Karpas-422 (cell line): ENCODE measurements at regions not wholly inside any gene's neighbourhood (a gene's known extent, or its start where the extent isn't known, plus 50 kb on each side); places are given as distances from the start of the nearest gene placed in this dataset.

Experiments
- DNase-seq: peaks from one replicate; pipeline ENCODE4 v3.0.0-alpha.2; 2015
- H2AFZ ChIP-seq: fragments of 200-600 bp; sonication (generic); 2 replicates; pipeline ENCODE4 v1.6.1; 2014; ENCODE audit warnings: antibody characterized with exemption, low read length, mixed read lengths
- H3K27ac ChIP-seq: fragments of 200-600 bp; sonication (generic); 2 replicates; pipeline ENCODE4 v1.5.1; 2014; ENCODE audit warnings: mild to moderate bottlenecking, low read length, moderate library complexity
- H3K27me3 ChIP-seq: fragments of 200-600 bp; sonication (generic); 2 replicates; pipeline ENCODE4 v1.6.1; 2014; ENCODE audit warnings: low read length, mixed read lengths
- H3K36me3 ChIP-seq: fragments of 200-600 bp; sonication (generic); 2 replicates; pipeline ENCODE4 v1.6.1; 2014; ENCODE audit warnings: low read length, mixed read lengths; ENCODE audit not compliant: insufficient read depth
- H3K4me1 ChIP-seq: fragments of 200-600 bp; sonication (generic); 2 replicates; pipeline ENCODE4 v1.6.1; 2014; ENCODE audit warnings: mild to moderate bottlenecking, low read length, mixed read lengths
- H3K4me2 ChIP-seq: fragments of 200-600 bp; sonication (generic); 2 replicates; pipeline ENCODE4 v1.6.1; 2014; ENCODE audit warnings: low read length, low read depth, mild to moderate bottlenecking; ENCODE audit not compliant: poor library complexity, severe bottlenecking
- H3K4me3 ChIP-seq: fragments of 200-600 bp; sonication (generic); 2 replicates; pipeline ENCODE4 v1.5.1; 2014; ENCODE audit warnings: mild to moderate bottlenecking, antibody characterized with exemption, low read length, mixed read lengths
- H3K79me2 ChIP-seq: fragments of 200-600 bp; sonication (generic); 2 replicates; pipeline ENCODE4 v1.6.1; 2014; ENCODE audit warnings: mild to moderate bottlenecking, low read length, mixed read lengths
- H3K9ac ChIP-seq: fragments of 200-600 bp; sonication (generic); 2 replicates; pipeline ENCODE4 v1.6.0; 2014; ENCODE audit warnings: low read length
- H3K9me2 ChIP-seq: fragments of 200-600 bp; sonication (generic), shearing (Covaris generic); replicated peaks from 2 replicates; pipeline ENCODE4 v1.6.0; 2014; ENCODE audit warnings: mild to moderate bottlenecking, low read length, moderate library complexity; ENCODE audit not compliant: insufficient read depth
- H3K9me3 ChIP-seq: fragments of 300-700, 200-600 bp; sonication (generic); 2 replicates; pipeline ENCODE4 v1.6.1; 2014; ENCODE audit warnings: low read length, mixed read lengths
- H4K20me1 ChIP-seq: fragments of 200-600 bp; sonication (generic); 2 replicates; pipeline ENCODE4 v1.6.1; 2014; ENCODE audit warnings: mild to moderate bottlenecking, antibody characterized with exemption, low read length, low read depth; ENCODE audit not compliant: insufficient read depth

- no peaks in the 10 kb centered on the region for H3K27me3 ChIP-seq
Measured at GRCh38 chr3:177878192-177878591, 658.0 kb upstream of the KCNMB2 start.

GRCh38 chr3:177878957-177879356 is 657.3 kb upstream of the KCNMB2 start:
- no peak for DNase-seq
- Histone ChIP-seq H3K79me2 (no peaks in the 10 kb centered on the region), H3K36me3 (no peaks in the 10 kb centered on the region), H3K27ac (no peak overlapping the region), H3K4me2 (no peak overlapping the region), H3K9me2 (no peaks in the 10 kb centered on the region), H3K27me3 (no peaks in the 10 kb centered on the region), H3K9me3 (no peaks in the 10 kb centered on the region), H3K9ac (no peak overlapping the region), H3K4me3 (no peak overlapping the region), H3K4me1 (no peaks in the 10 kb centered on the region), H2AFZ (no peak overlapping the region), H4K20me1 (no peaks in the 10 kb centered on the region)

More at GRCh38 chr3:177878192-177878591, 658.0 kb upstream of the KCNMB2 start:
- Histone ChIP-seq H3K4me2 (no peak overlapping the region), H4K20me1 (no peaks in the 10 kb centered on the region), H3K9me3 (no peaks in the 10 kb centered on the region), H3K9me2 (no peaks in the 10 kb centered on the region), H3K4me3 (no peak overlapping the region), H2AFZ (no peak overlapping the region), H3K9ac (no peak overlapping the region), H3K79me2 (no peaks in the 10 kb centered on the region), H3K27ac (no peak overlapping the region), H3K36me3 (no peaks in the 10 kb centered on the region), H3K4me1 (no peaks in the 10 kb centered on the region)
- DNase-seq = no peak

- no peaks in the 10 kb centered on the region for H3K79me2 ChIP-seq
- no peaks in the 10 kb centered on the region for H3K4me1 ChIP-seq
- no peak for DNase-seq
- no peaks in the 10 kb centered on the region for H3K9me3 ChIP-seq
- no peak overlapping the region for H3K4me3 ChIP-seq
- H3K27ac ChIP-seq = no peak overlapping the region
- H3K9me2 ChIP-seq = no peaks in the 10 kb centered on the region
- H4K20me1 ChIP-seq = no peaks in the 10 kb centered on the region
- H3K4me2 ChIP-seq = no peak overlapping the region
- H3K9ac ChIP-seq = no peak overlapping the region
- H3K36me3 ChIP-seq = no peaks in the 10 kb centered on the region
- no peaks in the 10 kb centered on the region for H3K27me3 ChIP-seq
- H2AFZ ChIP-seq = no peak overlapping the region
Measured at GRCh38 chr3:177881351-177881750, 654.9 kb upstream of the KCNMB2 start.

GRCh38 chr3:177882124-177882648 is 654.0 kb upstream of the KCNMB2 start:
- H3K4me1 ChIP-seq = no peaks in the 10 kb centered on the region
- DNase-seq = no peak
- H3K36me3 ChIP-seq = no peaks in the 10 kb centered on the region
- no peak overlapping the region for H3K4me2 ChIP-seq
- no peaks in the 10 kb centered on the region for H3K79me2 ChIP-seq
- no peak overlapping the region for H2AFZ ChIP-seq
- no peaks in the 10 kb centered on the region for H3K9me2 ChIP-seq
- H3K9me3 ChIP-seq = no peaks in the 10 kb centered on the region
- no peak overlapping the region for H3K9ac ChIP-seq
- H3K27me3 ChIP-seq = no peaks in the 10 kb centered on the region
- no peak overlapping the region for H3K27ac ChIP-seq
- H4K20me1 ChIP-seq = no peaks in the 10 kb centered on the region
- H3K4me3 ChIP-seq = no peak overlapping the region

GRCh38 chr3:177883091-177883490 is 653.1 kb upstream of the KCNMB2 start:
- no peaks in the 10 kb centered on the region for H3K79me2 ChIP-seq
- H4K20me1 ChIP-seq = no peaks in the 10 kb centered on the region
- H3K27me3 ChIP-seq = no peaks in the 10 kb centered on the region
- H3K27ac ChIP-seq = no peak overlapping the region
- H3K4me1 ChIP-seq = no peaks in the 10 kb centered on the region
- H3K9me3 ChIP-seq = no peaks in the 10 kb centered on the region
- no peak overlapping the region for H2AFZ ChIP-seq
- H3K9me2 ChIP-seq = no peaks in the 10 kb centered on the region
- H3K4me2 ChIP-seq = no peak overlapping the region
- H3K9ac ChIP-seq = no peak overlapping the region
- no peaks in the 10 kb centered on the region for H3K36me3 ChIP-seq
- no peak for DNase-seq
- H3K4me3 ChIP-seq = no peak overlapping the region

- Histone ChIP-seq H3K27ac (no peak overlapping the region), H3K9me3 (no peaks in the 10 kb centered on the region), H4K20me1 (no peaks in the 10 kb centered on the region), H2AFZ (no peak overlapping the region), H3K27me3 (no peaks in the 10 kb centered on the region), H3K9ac (no peak overlapping the region), H3K9me2 (no peaks in the 10 kb centered on the region), H3K4me2 (no peak overlapping the region), H3K4me3 (no peak overlapping the region), H3K79me2 (no peaks in the 10 kb centered on the region), H3K4me1 (no peaks in the 10 kb centered on the region), H3K36me3 (no peaks in the 10 kb centered on the region)
- DNase-seq = no peak
Measured at GRCh38 chr3:177883957-177884356, 652.3 kb upstream of the KCNMB2 start.

GRCh38 chr3:177885063-177885462 is 651.2 kb upstream of the KCNMB2 start:
- no peak overlapping the region for H2AFZ ChIP-seq
- DNase-seq = no peak
- no peak overlapping the region for H3K9ac ChIP-seq

GRCh38 chr3:177886501-177886900 is 649.7 kb upstream of the KCNMB2 start:
- Histone ChIP-seq H4K20me1 (no peaks in the 10 kb centered on the region), H3K4me2 (no peak overlapping the region), H3K36me3 (no peaks in the 10 kb centered on the region), H3K9me3 (no peaks in the 10 kb centered on the region), H3K27me3 (no peaks in the 10 kb centered on the region), H2AFZ (no peak overlapping the region), H3K9me2 (no peaks in the 10 kb centered on the region), H3K4me3 (no peak overlapping the region), H3K27ac (no peak overlapping the region), H3K79me2 (no peaks in the 10 kb centered on the region), H3K9ac (no peak overlapping the region), H3K4me1 (no peaks in the 10 kb centered on the region)
- no peak for DNase-seq

More at GRCh38 chr3:177885063-177885462, 651.2 kb upstream of the KCNMB2 start:
- Histone ChIP-seq H3K4me1 (no peaks in the 10 kb centered on the region), H3K4me3 (no peak overlapping the region), H3K27me3 (no peaks in the 10 kb centered on the region), H3K27ac (no peak overlapping the region), H3K9me2 (no peaks in the 10 kb centered on the region), H3K9me3 (no peaks in the 10 kb centered on the region), H4K20me1 (no peaks in the 10 kb centered on the region), H3K4me2 (no peak overlapping the region), H3K36me3 (no peaks in the 10 kb centered on the region), H3K79me2 (no peaks in the 10 kb centered on the region)

- H3K4me3 ChIP-seq = no peak overlapping the region
- H2AFZ ChIP-seq = no peak overlapping the region
- DNase-seq = no peak
- no peaks in the 10 kb centered on the region for H3K79me2 ChIP-seq
- H3K27me3 ChIP-seq = no peaks in the 10 kb centered on the region
- no peak overlapping the region for H3K4me2 ChIP-seq
- H3K27ac ChIP-seq = no peak overlapping the region
- no peaks in the 10 kb centered on the region for H3K9me2 ChIP-seq
- H4K20me1 ChIP-seq = no peaks in the 10 kb centered on the region
- no peaks in the 10 kb centered on the region for H3K9me3 ChIP-seq
- no peak overlapping the region for H3K9ac ChIP-seq
- no peaks in the 10 kb centered on the region for H3K36me3 ChIP-seq
- H3K4me1 ChIP-seq = no peaks in the 10 kb centered on the region
Measured at GRCh38 chr3:177887475-177887874, 648.8 kb upstream of the KCNMB2 start.
